ENCODE measurements at regions not wholly inside any gene's neighbourhood (a gene's known extent, or its start where the extent isn't known, plus 50 kb on each side); places are given as distances from the start of the nearest gene placed in this dataset.

DNA sequence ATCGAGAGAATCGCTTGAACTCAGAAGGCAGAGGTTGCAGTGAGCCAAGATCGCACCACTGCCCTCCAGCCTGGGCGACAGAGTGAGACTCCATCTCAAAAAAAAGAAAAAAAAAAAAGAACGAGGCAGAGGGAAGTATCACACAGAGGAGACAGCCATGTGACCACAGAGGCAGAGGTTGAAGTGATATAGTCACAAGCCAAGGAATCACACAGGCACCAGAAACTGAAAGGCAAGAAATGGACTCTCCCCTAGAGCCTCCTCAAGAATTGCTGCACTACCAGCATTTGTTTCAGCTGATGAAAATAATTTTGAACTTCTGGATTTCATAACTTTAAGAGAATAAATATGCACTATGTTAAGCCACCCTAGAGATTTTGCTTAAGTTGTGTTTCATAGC lies 459.6 kb downstream of the PTPRC start:
- no peaks in the 10 kb centered on the region for H3K27me3 ChIP-seq
- intact Hi-C loops (cut with DNase I) = no loop called here
- no peaks in the 10 kb centered on the region for H3K36me3 ChIP-seq
- ATAC-seq (no peak), DNase-seq (no peak), FAIRE-seq (no peak)
- 71 to 87% methylated on average over 5 of the region's 5 CpGs for WGBS, 2 donors
- H3K9me3 ChIP-seq = peaks cover 0 to 1% (median 0%) of the 10 kb centered on the region in 4 donors
- no peak overlapping the region for H3K27ac ChIP-seq
- TF ChIP-seq, protein P1, sequence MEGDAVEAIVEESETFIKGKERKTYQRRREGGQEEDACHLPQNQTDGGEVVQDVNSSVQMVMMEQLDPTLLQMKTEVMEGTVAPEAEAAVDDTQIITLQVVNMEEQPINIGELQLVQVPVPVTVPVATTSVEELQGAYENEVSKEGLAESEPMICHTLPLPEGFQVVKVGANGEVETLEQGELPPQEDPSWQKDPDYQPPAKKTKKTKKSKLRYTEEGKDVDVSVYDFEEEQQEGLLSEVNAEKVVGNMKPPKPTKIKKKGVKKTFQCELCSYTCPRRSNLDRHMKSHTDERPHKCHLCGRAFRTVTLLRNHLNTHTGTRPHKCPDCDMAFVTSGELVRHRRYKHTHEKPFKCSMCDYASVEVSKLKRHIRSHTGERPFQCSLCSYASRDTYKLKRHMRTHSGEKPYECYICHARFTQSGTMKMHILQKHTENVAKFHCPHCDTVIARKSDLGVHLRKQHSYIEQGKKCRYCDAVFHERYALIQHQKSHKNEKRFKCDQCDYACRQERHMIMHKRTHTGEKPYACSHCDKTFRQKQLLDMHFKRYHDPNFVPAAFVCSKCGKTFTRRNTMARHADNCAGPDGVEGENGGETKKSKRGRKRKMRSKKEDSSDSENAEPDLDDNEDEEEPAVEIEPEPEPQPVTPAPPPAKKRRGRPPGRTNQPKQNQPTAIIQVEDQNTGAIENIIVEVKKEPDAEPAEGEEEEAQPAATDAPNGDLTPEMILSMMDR (IDR thresholded peaks at IDR 0.05) = no peak
- no peaks in the 10 kb centered on the region for H3K4me1 ChIP-seq
- H3K4me3 ChIP-seq = no peak overlapping the region

DNA sequence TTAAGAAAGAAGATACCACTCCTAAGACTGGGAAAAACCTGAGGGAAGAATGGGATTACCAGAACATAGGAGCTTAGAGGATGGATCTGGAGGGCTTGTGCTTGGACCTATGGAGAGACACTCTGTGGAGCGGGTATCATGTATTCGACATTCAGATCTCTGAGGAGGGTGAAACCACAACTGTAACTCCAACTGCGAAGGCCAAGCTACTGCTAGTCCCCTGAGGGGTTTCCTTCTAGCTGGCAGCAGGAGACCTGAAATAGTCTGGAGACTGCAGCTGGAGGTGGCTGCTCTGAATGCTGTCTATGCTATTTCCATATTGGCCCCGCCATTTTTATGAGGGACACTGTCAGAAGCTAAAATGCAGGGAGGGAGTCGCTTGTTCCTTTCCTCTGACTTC lies 462.3 kb downstream of the PTPRC start:
- WGBS, 2 donors = 85 to 89% methylated on average over 5 of the region's 5 CpGs
- ATAC-seq (no peak), FAIRE-seq (no peak), DNase-seq (no peak)
- H3K9me3 ChIP-seq = peaks cover 0 to 3% (median 0%) of the 10 kb centered on the region in 4 donors
- no peaks in the 10 kb centered on the region for H3K4me1 ChIP-seq
- H3K36me3 ChIP-seq = no peaks in the 10 kb centered on the region
- H3K4me3 ChIP-seq = no peak overlapping the region
- TF ChIP-seq, protein P1 (IDR thresholded peaks at IDR 0.05) = no peak
- intact Hi-C loops (cut with DNase I) = no loop called here
- no peak overlapping the region for H3K27ac ChIP-seq
- no peaks in the 10 kb centered on the region for H3K27me3 ChIP-seq

DNA sequence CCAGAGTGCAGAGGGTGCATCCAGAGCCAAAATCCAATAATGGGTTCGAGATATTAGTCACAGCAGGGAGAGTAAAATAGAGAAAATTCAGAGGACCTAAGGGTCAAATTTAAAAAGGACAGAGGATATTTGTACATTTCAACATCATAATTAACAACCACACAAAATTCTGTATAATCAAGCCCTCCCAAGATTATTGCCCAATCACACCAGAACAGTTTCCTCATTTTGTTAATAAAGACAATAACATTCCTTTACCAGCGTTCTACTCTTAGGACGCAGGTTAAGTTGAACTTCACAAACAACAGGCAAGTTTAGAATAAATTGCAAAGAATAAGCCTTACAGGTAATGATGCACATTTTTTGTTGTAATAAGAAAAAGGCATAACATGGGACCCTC lies 462.8 kb downstream of the PTPRC start:
- Histone ChIP-seq H3K9me3 (peaks cover 0 to 3% (median 0%) of the 10 kb centered on the region in 4 donors), H3K27ac (no peak overlapping the region), H3K36me3 (no peaks in the 10 kb centered on the region), H3K4me1 (no peaks in the 10 kb centered on the region), H3K4me3 (no peak overlapping the region), H3K27me3 (no peaks in the 10 kb centered on the region)
- 68 to 69% methylated on average over 3 of the region's 3 CpGs for WGBS, 2 donors
- TF ChIP-seq, protein P1 (IDR thresholded peaks at IDR 0.05) = no peak
- intact Hi-C loops (cut with DNase I) = no loop called here
- FAIRE-seq (no peak), DNase-seq (no peak), ATAC-seq (no peak)

DNA sequence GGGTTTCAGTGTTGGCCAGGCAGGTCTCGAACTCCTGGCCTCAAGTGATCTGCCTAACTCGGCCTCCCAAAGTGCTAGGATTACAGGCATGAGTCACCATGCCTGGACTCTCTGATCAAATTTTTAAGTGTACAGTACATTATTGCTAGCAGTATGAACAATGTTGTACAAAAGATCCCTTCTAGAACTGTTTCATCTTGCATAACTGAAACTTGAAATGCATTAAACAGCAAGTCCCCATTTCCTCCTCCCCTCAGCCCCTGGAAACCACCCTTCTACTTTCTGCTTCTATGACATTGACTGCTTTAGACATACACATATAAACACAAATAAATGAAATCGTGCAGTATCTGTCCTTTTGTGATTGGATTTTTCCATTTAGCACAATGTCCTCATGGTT lies 463.4 kb downstream of the PTPRC start:
- H3K9me3 ChIP-seq = peaks cover 0 to 3% (median 0%) of the 10 kb centered on the region in 4 donors
- H3K4me3 ChIP-seq = no peak overlapping the region
- H3K36me3 ChIP-seq = no peaks in the 10 kb centered on the region
- no peaks in the 10 kb centered on the region for H3K4me1 ChIP-seq
- H3K27me3 ChIP-seq = no peaks in the 10 kb centered on the region
- no peak for ATAC-seq
- no peak overlapping the region for H3K27ac ChIP-seq
- intact Hi-C loops (cut with DNase I) = no loop called here
- DNase-seq = no peak
- WGBS, 2 donors = 78 to 91% methylated on average over 3 of the region's 3 CpGs
- FAIRE-seq = no peak
- TF ChIP-seq, protein P1 (IDR thresholded peaks at IDR 0.05) = no peak

DNA sequence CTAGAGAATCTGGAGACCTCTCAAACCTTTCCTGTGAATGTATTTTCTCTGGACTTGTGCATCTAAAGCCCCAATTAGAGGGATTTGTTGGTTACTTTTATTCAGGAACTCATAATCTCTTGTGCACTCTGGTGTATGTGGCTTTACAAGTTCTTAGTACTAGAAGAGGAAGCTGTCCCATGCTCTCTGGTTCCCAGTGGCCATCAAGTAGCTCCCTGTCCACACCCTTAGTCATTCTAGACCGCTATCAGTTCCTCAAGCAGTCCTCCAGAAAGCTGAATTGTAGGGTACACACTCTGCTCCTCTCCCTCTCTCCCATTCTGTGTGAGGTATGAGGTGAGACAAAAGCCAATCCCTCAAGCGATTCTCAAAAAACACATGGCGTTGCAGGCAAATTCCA lies 470.3 kb downstream of the PTPRC start:
- Histone ChIP-seq H3K4me1 (no peaks in the 10 kb centered on the region), H3K9me3 (no peaks in the 10 kb centered on the region), H3K27me3 (no peaks in the 10 kb centered on the region), H3K4me3 (no peak overlapping the region), H3K36me3 (no peaks in the 10 kb centered on the region), H3K27ac (no peak overlapping the region)
- 90 to 95% methylated on average over 3 of the region's 3 CpGs for WGBS, 2 donors
- ATAC-seq = no peak
- no peak for DNase-seq
- TF ChIP-seq, protein P1 (IDR thresholded peaks at IDR 0.05) = no peak
- intact Hi-C loops (cut with DNase I) = no loop called here
- FAIRE-seq = no peak
